ENCODE measurements at regions not wholly inside any gene's neighbourhood (a gene's known extent, or its start where the extent isn't known, plus 50 kb on each side); places are given as distances from the start of the nearest gene placed in this dataset.

DNA sequence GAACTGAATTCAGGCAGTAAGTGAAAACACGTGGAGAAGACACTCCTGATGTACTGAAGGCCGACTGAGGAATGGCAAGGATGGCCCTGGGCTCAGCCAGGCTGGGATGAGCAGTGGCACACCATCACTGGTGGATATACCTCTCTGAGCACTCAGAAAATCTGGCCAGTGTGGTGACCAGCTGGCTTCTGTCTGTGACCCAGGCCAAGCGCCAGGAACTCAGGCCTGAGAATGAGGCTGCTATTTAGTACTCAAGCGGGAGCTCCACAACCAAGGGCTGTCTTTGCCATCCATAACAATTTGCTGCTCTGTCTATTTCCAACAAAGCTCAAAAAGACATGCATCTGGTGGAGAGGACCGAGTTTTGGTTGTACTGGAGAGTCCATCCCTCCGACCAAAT, 586.3 kb downstream of the BCL11B start:
- Mint-ChIP-seq H3K4me1 (ENCODE audit: low read depth, unreplicated experiment) (no peaks in the 10 kb centered on the region), H3K36me3 (ENCODE audit: low read depth, unreplicated experiment) (no peaks in the 10 kb centered on the region), H3K4me3 (ENCODE audit: unreplicated experiment) (no peak overlapping the region), H3K9me3 (ENCODE audit: unreplicated experiment) (peaks cover 4% of the 10 kb centered on the region), H3K27me3 (ENCODE audit: low read depth, unreplicated experiment) (peaks cover 36% of the 10 kb centered on the region), H3K27ac (ENCODE audit: unreplicated experiment) (no peak overlapping the region)
- no peak overlapping the region for H2AFZ ChIP-seq (ENCODE audit: low read depth, low read length)
- H3K27ac ChIP-seq (ENCODE audit: low read depth, low read length): no peak overlapping the region
- no peaks in the 10 kb centered on the region for H3K27me3 ChIP-seq (ENCODE audit: insufficient read depth, low read length)
- H4K20me1 ChIP-seq (ENCODE audit: insufficient read depth, low read length): no peaks in the 10 kb centered on the region
- no peak overlapping the region for H3K9ac ChIP-seq (ENCODE audit: low read length)
- no peaks in the 10 kb centered on the region for H3K4me1 ChIP-seq (ENCODE audit: insufficient read depth, low read length)
- no peaks in the 10 kb centered on the region for H3K36me3 ChIP-seq (ENCODE audit: insufficient read depth, low read length)
- H3K9me3 ChIP-seq (ENCODE audit: insufficient read depth, low read depth, low read length): no peaks in the 10 kb centered on the region
- no peak overlapping the region for H3K4me2 ChIP-seq (ENCODE audit: low read length)
- no peak overlapping the region for H3K4me3 ChIP-seq (ENCODE audit: insufficient read depth, low read depth, low read length)
- no peaks in the 10 kb centered on the region for H3K79me2 ChIP-seq (ENCODE audit: insufficient read depth, low read length)
- FAIRE-seq: no peak
- no peak for TF ChIP-seq EZH2 (IDR thresholded peaks at IDR 0.05; ENCODE audit: insufficient read depth, low read length)
- TF ChIP-seq, protein P1, sequence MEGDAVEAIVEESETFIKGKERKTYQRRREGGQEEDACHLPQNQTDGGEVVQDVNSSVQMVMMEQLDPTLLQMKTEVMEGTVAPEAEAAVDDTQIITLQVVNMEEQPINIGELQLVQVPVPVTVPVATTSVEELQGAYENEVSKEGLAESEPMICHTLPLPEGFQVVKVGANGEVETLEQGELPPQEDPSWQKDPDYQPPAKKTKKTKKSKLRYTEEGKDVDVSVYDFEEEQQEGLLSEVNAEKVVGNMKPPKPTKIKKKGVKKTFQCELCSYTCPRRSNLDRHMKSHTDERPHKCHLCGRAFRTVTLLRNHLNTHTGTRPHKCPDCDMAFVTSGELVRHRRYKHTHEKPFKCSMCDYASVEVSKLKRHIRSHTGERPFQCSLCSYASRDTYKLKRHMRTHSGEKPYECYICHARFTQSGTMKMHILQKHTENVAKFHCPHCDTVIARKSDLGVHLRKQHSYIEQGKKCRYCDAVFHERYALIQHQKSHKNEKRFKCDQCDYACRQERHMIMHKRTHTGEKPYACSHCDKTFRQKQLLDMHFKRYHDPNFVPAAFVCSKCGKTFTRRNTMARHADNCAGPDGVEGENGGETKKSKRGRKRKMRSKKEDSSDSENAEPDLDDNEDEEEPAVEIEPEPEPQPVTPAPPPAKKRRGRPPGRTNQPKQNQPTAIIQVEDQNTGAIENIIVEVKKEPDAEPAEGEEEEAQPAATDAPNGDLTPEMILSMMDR (IDR thresholded peaks at IDR 0.05; ENCODE audit: insufficient read depth, low read depth, low read length): no peak
- no peak for DNase-seq (ENCODE audit: low read depth)

- DNase-seq (ENCODE audit: low read depth) (no peak), FAIRE-seq (no peak)
- Mint-ChIP-seq H3K4me1 (ENCODE audit: low read depth, unreplicated experiment) (no peaks in the 10 kb centered on the region), H3K27ac (ENCODE audit: unreplicated experiment) (no peak overlapping the region), H3K9me3 (ENCODE audit: unreplicated experiment) (peaks cover 4% of the 10 kb centered on the region), H3K36me3 (ENCODE audit: low read depth, unreplicated experiment) (no peaks in the 10 kb centered on the region), H3K4me3 (ENCODE audit: unreplicated experiment) (no peak overlapping the region), H3K27me3 (ENCODE audit: low read depth, unreplicated experiment) (peaks cover 29% of the 10 kb centered on the region)
- no peaks in the 10 kb centered on the region for H3K79me2 ChIP-seq (ENCODE audit: insufficient read depth, low read length)
- H3K4me3 ChIP-seq (ENCODE audit: insufficient read depth, low read depth, low read length): no peak overlapping the region
- H3K4me2 ChIP-seq (ENCODE audit: low read length): no peak overlapping the region
- TF ChIP-seq, protein P1 (IDR thresholded peaks at IDR 0.05; ENCODE audit: insufficient read depth, low read depth, low read length): no peak
- TF ChIP-seq EZH2 (IDR thresholded peaks at IDR 0.05; ENCODE audit: insufficient read depth, low read length): no peak
- H3K4me1 ChIP-seq (ENCODE audit: insufficient read depth, low read length): no peaks in the 10 kb centered on the region
- no peaks in the 10 kb centered on the region for H3K36me3 ChIP-seq (ENCODE audit: insufficient read depth, low read length)
- H3K9me3 ChIP-seq (ENCODE audit: insufficient read depth, low read depth, low read length): no peaks in the 10 kb centered on the region
- no peak overlapping the region for H3K27ac ChIP-seq (ENCODE audit: low read depth, low read length)
- H2AFZ ChIP-seq (ENCODE audit: low read depth, low read length): no peak overlapping the region
- H3K9ac ChIP-seq (ENCODE audit: low read length): no peak overlapping the region
- no peaks in the 10 kb centered on the region for H4K20me1 ChIP-seq (ENCODE audit: insufficient read depth, low read length)
- no peaks in the 10 kb centered on the region for H3K27me3 ChIP-seq (ENCODE audit: insufficient read depth, low read length)
Observed at GRCh38 chr14:98688446-98688845, 583.6 kb downstream of the BCL11B start.

DNA sequence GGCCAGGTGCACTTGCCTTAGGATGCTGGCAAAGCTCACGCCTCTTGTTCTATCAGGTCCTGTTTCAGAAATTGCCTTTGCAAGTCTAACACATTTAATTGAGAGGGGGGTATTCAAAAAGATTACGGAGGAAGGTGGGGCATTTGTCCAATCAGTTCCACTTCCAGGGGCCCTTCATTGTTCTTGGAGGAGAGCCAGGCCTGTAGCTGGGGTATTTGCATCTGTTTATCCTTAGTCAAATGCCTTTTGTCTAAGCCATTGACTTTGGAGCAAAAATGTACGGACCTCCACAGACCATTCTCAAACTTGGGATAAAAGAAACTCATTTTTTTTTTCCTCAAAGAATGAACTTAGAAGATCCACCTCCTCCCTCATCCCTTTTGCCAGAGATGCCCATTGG, 582.0 kb downstream of the BCL11B start:
- Histone ChIP-seq H3K4me3 (ENCODE audit: insufficient read depth, low read depth, low read length) (no peak overlapping the region), H3K36me3 (ENCODE audit: insufficient read depth, low read length) (no peaks in the 10 kb centered on the region), H3K4me1 (ENCODE audit: insufficient read depth, low read length) (no peaks in the 10 kb centered on the region), H4K20me1 (ENCODE audit: insufficient read depth, low read length) (no peaks in the 10 kb centered on the region), H3K4me2 (ENCODE audit: low read length) (no peak overlapping the region), H2AFZ (ENCODE audit: low read depth, low read length) (no peak overlapping the region), H3K9ac (ENCODE audit: low read length) (no peak overlapping the region), H3K27me3 (ENCODE audit: insufficient read depth, low read length) (no peaks in the 10 kb centered on the region), H3K9me3 (ENCODE audit: insufficient read depth, low read depth, low read length) (no peaks in the 10 kb centered on the region), H3K79me2 (ENCODE audit: insufficient read depth, low read length) (no peaks in the 10 kb centered on the region), H3K27ac (ENCODE audit: low read depth, low read length) (no peak overlapping the region)
- H3K9me3 Mint-ChIP-seq (ENCODE audit: unreplicated experiment): peaks cover 4% of the 10 kb centered on the region
- H3K27ac Mint-ChIP-seq (ENCODE audit: unreplicated experiment): no peak overlapping the region
- no peaks in the 10 kb centered on the region for H3K4me1 Mint-ChIP-seq (ENCODE audit: low read depth, unreplicated experiment)
- H3K27me3 Mint-ChIP-seq (ENCODE audit: low read depth, unreplicated experiment): peaks cover 21% of the 10 kb centered on the region
- TF ChIP-seq, protein P1 (IDR thresholded peaks at IDR 0.05; ENCODE audit: insufficient read depth, low read depth, low read length): no peak
- no peak for TF ChIP-seq EZH2 (IDR thresholded peaks at IDR 0.05; ENCODE audit: insufficient read depth, low read length)
- H3K4me3 Mint-ChIP-seq (ENCODE audit: unreplicated experiment): no peak overlapping the region
- no peaks in the 10 kb centered on the region for H3K36me3 Mint-ChIP-seq (ENCODE audit: low read depth, unreplicated experiment)
- FAIRE-seq (no peak), DNase-seq (ENCODE audit: low read depth) (no peak)

All from astrocyte (in vitro differentiated cells and primary cell).